HEK293T (cell line): ENCODE measurements at regions not wholly inside any gene's neighbourhood (a gene's known extent, or its start where the extent isn't known, plus 50 kb on each side); places are given as distances from the start of the nearest gene placed in this dataset.

Source experiments
- CTCF ChIA-PET: fragments of 350-600 bp; formaldehyde crosslinking; extraction: SDS; loops from one replicate; lab custom pipeline; 2021; ENCODE audit warnings: antibody characterized with exemption, inconsistent platforms; lab: Yijun Ruan, JAX
- POLR2A ChIA-PET: fragments of 350-600 bp; formaldehyde crosslinking; extraction: SDS; loops from one replicate; lab custom pipeline; 2020; ENCODE audit warnings: antibody characterized with exemption, inconsistent platforms; lab: Yijun Ruan, JAX
- DNase-seq: peaks from one replicate; pipeline ENCODE4 v3.0.0; 2012; ENCODE audit warnings: mixed read lengths; ENCODE audit errors: extremely low spot score
- ARNT ChIP-seq: fragments of 450-650 bp; IDR thresholded peaks from 2 replicates; pipeline ENCODE4 v1.6.1; 2017; ENCODE audit warnings: mild to moderate bottlenecking
- BHLHE40 ChIP-seq: fragments of 450-650 bp; IDR thresholded peaks from 2 replicates; pipeline ENCODE4 v1.6.1; 2016; ENCODE audit warnings: mild to moderate bottlenecking, moderate library complexity, borderline replicate concordance
- CTBP1 ChIP-seq: fragments of 450-650 bp; IDR thresholded peaks from 2 replicates; pipeline ENCODE4 v1.6.1; 2016; ENCODE audit warnings: borderline replicate concordance
- ELF4 ChIP-seq: fragments of 450-650 bp; IDR thresholded peaks from 2 replicates; pipeline ENCODE4 v1.6.1; 2017; ENCODE audit warnings: antibody characterized with exemption
- FOXA1 ChIP-seq: fragments of 450-650 bp; IDR thresholded peaks from 2 replicates; pipeline ENCODE4 v1.6.1; 2016; ENCODE audit warnings: mild to moderate bottlenecking
- FOXK2 ChIP-seq: fragments of 450-650 bp; IDR thresholded peaks from 2 replicates; pipeline ENCODE4 v1.6.1; 2016; ENCODE audit warnings: mild to moderate bottlenecking
- FOXM1 ChIP-seq: fragments of 450-650 bp; IDR thresholded peaks from 2 replicates; pipeline ENCODE4 v1.6.1; 2017; ENCODE audit warnings: mild to moderate bottlenecking, borderline replicate concordance
- HDGF ChIP-seq: fragments of 450-650 bp; IDR thresholded peaks from 2 replicates; pipeline ENCODE4 v1.6.1; 2017; ENCODE audit warnings: antibody characterized with exemption, borderline replicate concordance
- L3MBTL2 ChIP-seq: fragments of 450-650 bp; conservative IDR thresholded peaks from 2 replicates; pipeline ENCODE4 v1.6.1; 2016; ENCODE audit warnings: mild to moderate bottlenecking
- LEF1 ChIP-seq: fragments of 450-650 bp; IDR thresholded peaks from 2 replicates; pipeline ENCODE4 v1.6.1; 2017; ENCODE audit warnings: mild to moderate bottlenecking, borderline replicate concordance
- NFRKB ChIP-seq: fragments of 450-650 bp; IDR thresholded peaks from 2 replicates; pipeline ENCODE4 v1.6.1; 2016; ENCODE audit warnings: mild to moderate bottlenecking, moderate library complexity
- PKNOX1 ChIP-seq: fragments of 450-650 bp; IDR thresholded peaks from 2 replicates; pipeline ENCODE4 v1.6.1; 2016
- SP1 ChIP-seq: fragments of 450-650 bp; IDR thresholded peaks from 2 replicates; pipeline ENCODE4 v1.6.1; 2017
- SUZ12 ChIP-seq: fragments of 450-650 bp; IDR thresholded peaks from 2 replicates; pipeline ENCODE4 v1.6.1; 2016; ENCODE audit warnings: mild to moderate bottlenecking
- TARDBP ChIP-seq: fragments of 450-650 bp; IDR thresholded peaks from 2 replicates; pipeline ENCODE4 v1.6.1; 2016
- ZNF384 ChIP-seq: fragments of 450-650 bp; IDR thresholded peaks from 2 replicates; pipeline ENCODE4 v1.6.1; 2016

- TF ChIP-seq FOXA1 (no peak), SP1 (no peak), ELF4 (no peak), FOXM1 (no peak), FOXK2 (no peak), TARDBP (no peak), BHLHE40 (no peak)
- POLR2A ChIA-PET: no interaction called here
- DNase-seq: no peak
- CTCF ChIA-PET: no interaction called here
Measured at GRCh38 chr11:8776209-8776608, 93.6 kb downstream of the RPL27A start.

GRCh38 chr11:8777907-8778767, 95.5 kb downstream of the RPL27A start:
- ChIA-PET CTCF (no interaction called here), POLR2A (interaction anchor here (1.3 kb wide), 1 partner anchor 37 kb away, joined by 3 read pairs; no protein-coding TSS in a partner anchor)
- DNase-seq: no peak
- TF ChIP-seq HDGF (no peak), BHLHE40 (no peak), ELF4 (no peak), SP1 (no peak), TARDBP (no peak), NFRKB (no peak), FOXA1 (no peak), LEF1 (no peak), PKNOX1 (no peak), FOXM1 (no peak)

- POLR2A ChIA-PET: no interaction called here
- CTCF ChIA-PET: no interaction called here
- TF ChIP-seq LEF1 (no peak), BHLHE40 (no peak), L3MBTL2 (no peak), HDGF (no peak), ARNT (no peak), FOXA1 (no peak), PKNOX1 (no peak), SUZ12 (no peak), FOXM1 (no peak), ELF4 (no peak), TARDBP (no peak), ZNF384 (no peak), CTBP1 (no peak)
- DNase-seq: no peak
Measured at GRCh38 chr11:8779107-8779506, 96.5 kb downstream of the RPL27A start.

- DNase-seq: no peak
- CTCF ChIA-PET: no interaction called here
- TF ChIP-seq FOXM1 (no peak), SP1 (no peak), CTBP1 (no peak), PKNOX1 (no peak), BHLHE40 (no peak), NFRKB (no peak), HDGF (no peak), ELF4 (no peak), TARDBP (no peak), ARNT (no peak), LEF1 (no peak), L3MBTL2 (no peak), FOXA1 (no peak), ZNF384 (no peak)
- POLR2A ChIA-PET: no interaction called here
Measured at GRCh38 chr11:8779732-8780131, 97.1 kb downstream of the RPL27A start.

- ChIA-PET CTCF (no interaction called here), POLR2A (no interaction called here)
- no peak for DNase-seq
- TF ChIP-seq L3MBTL2: no peak
- no peak for TF ChIP-seq FOXA1
Measured at GRCh38 chr11:8784954-8785353, 102.4 kb downstream of the RPL27A start.

- TF ChIP-seq ZNF384 (no peak), FOXA1 (no peak), FOXK2 (no peak), BHLHE40 (no peak), TARDBP (no peak), SUZ12 (no peak), FOXM1 (no peak), PKNOX1 (no peak), L3MBTL2 (no peak)
- POLR2A ChIA-PET: no interaction called here
- CTCF ChIA-PET: interaction anchor here (1.1 kb wide), 1 partner anchor 10 kb away, joined by 4 read pairs; no protein-coding TSS in a partner anchor
Measured at GRCh38 chr11:8785457-8785856, 102.9 kb downstream of the RPL27A start.

More at GRCh38 chr11:8785457-8785856, 102.9 kb downstream of the RPL27A start:
- no peak for DNase-seq
